Mammary epithelial cell (primary cell): ENCODE measurements at regions not wholly inside any gene's neighbourhood (a gene's known extent, or its start where the extent isn't known, plus 50 kb on each side); places are given as distances from the start of the nearest gene placed in this dataset.
"Not testable (repeated sequence)": the region's sequence is repeated elsewhere in the genome, so short reads cannot be mapped to it uniquely, and the experiment has no call there.

Experiments
- EZH2 ChIP-seq: IDR thresholded peaks from 2 replicates; pipeline ENCODE4 v1.6.1; 2012; ENCODE audit warnings: low read length, inconsistent platforms, borderline replicate concordance
- TF ChIP-seq, protein P1 (sequence below), 2 donors: IDR thresholded peaks in 1 of 2; conservative IDR thresholded peaks in 1 of 2; 2 replicates each; pipeline ENCODE4 v1.5.1; 2011 to 2012; ENCODE audit warnings: inconsistent platforms in 2 of 2, low read length in 2 of 2, mild to moderate bottlenecking in 2 of 2, control low read depth in 1 of 2, low read depth in 1 of 2; ENCODE audit not compliant: insufficient read depth in 1 of 2; ENCODE audit errors: extremely low read depth in 1 of 2

DNA sequence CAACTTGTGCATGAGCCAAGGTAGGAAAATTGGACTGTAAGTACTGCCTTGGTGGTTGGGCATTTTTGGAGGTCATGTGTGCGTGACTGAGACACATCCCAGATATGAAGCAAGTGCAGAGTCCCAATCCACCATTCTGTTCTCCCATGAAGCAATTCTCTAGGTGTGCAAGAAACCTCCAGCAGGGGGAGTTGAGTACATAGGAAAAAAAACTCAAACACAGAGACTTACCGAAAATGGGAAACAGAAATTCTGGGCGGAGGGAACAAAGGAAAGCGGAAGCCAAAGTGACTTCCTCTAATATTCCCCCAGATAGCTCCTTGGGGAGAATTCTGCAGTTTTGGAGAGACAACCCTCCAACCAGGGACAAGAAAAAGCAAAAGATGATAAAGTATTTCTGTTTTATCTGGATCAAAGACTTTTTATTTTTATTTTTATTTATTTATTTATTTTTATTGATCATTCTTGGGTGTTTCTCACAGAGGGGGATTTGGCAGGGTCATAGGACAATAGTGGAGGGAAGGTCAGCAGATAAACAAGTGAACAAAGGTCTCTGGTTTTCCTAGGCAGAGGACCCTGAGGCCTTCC lies 76.9 kb downstream of the APOBEC1 start:
- TF ChIP-seq, protein P1, sequence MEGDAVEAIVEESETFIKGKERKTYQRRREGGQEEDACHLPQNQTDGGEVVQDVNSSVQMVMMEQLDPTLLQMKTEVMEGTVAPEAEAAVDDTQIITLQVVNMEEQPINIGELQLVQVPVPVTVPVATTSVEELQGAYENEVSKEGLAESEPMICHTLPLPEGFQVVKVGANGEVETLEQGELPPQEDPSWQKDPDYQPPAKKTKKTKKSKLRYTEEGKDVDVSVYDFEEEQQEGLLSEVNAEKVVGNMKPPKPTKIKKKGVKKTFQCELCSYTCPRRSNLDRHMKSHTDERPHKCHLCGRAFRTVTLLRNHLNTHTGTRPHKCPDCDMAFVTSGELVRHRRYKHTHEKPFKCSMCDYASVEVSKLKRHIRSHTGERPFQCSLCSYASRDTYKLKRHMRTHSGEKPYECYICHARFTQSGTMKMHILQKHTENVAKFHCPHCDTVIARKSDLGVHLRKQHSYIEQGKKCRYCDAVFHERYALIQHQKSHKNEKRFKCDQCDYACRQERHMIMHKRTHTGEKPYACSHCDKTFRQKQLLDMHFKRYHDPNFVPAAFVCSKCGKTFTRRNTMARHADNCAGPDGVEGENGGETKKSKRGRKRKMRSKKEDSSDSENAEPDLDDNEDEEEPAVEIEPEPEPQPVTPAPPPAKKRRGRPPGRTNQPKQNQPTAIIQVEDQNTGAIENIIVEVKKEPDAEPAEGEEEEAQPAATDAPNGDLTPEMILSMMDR (conservative IDR thresholded peaks at IDR 0.05 in 1 of 2, IDR thresholded peaks at IDR 0.05 in 1 of 2; ENCODE audit: extremely low read depth in 1 of 2, insufficient read depth in 1 of 2, low read depth in 1 of 2, low read length in 2 of 2) = peak; percentile 66 to 85
- TF ChIP-seq EZH2 = not testable (repeated sequence)
